H9 (cell line): ENCODE measurements at regions not wholly inside any gene's neighbourhood (a gene's known extent, or its start where the extent isn't known, plus 50 kb on each side); places are given as distances from the start of the nearest gene placed in this dataset.

ENCODE experiments used
- DNase-seq: peaks from one replicate; pipeline ENCODE4 v3.0.0-alpha.2; 2017
- H2AFZ ChIP-seq: one replicate; pipeline ENCODE4 v1.6.1; 2013; ENCODE audit warnings: mild to moderate bottlenecking, low read length, control low read depth, moderate library complexity
- H2AK5ac ChIP-seq: 2 replicates; pipeline ENCODE4 v1.6.1; 2013; ENCODE audit warnings: low read length, control low read depth, mixed read lengths; ENCODE audit not compliant: insufficient read length
- H2BK120ac ChIP-seq: one replicate; pipeline ENCODE4 v1.6.1; 2013; ENCODE audit warnings: low read depth, mild to moderate bottlenecking, low read length, control low read depth, inconsistent platforms; ENCODE audit not compliant: poor library complexity, severe bottlenecking
- H2BK12ac ChIP-seq: 2 replicates; pipeline ENCODE4 v1.6.1; 2013; ENCODE audit warnings: low read length, control low read depth, mixed read lengths, low read depth; ENCODE audit not compliant: insufficient read length
- H2BK15ac ChIP-seq: 2 replicates; pipeline ENCODE4 v1.6.1; 2013; ENCODE audit warnings: low read depth, low read length, control low read depth
- H2BK20ac ChIP-seq: one replicate; pipeline ENCODE4 v1.6.1; 2013; ENCODE audit warnings: low read depth, mild to moderate bottlenecking, low read length, control low read depth, inconsistent platforms; ENCODE audit not compliant: poor library complexity, severe bottlenecking
- H2BK5ac ChIP-seq: 2 replicates; pipeline ENCODE4 v1.6.1; 2013; ENCODE audit warnings: low read length, control low read depth, mixed read lengths; ENCODE audit not compliant: insufficient read length
- H3K14ac ChIP-seq: 2 replicates; pipeline ENCODE4 v1.6.1; 2013; ENCODE audit warnings: low read length, control low read depth; ENCODE audit not compliant: insufficient read depth
- H3K18ac ChIP-seq: 2 replicates; pipeline ENCODE4 v1.6.1; 2013; ENCODE audit warnings: low read depth, mild to moderate bottlenecking, mixed read lengths, low read length, control low read depth; ENCODE audit not compliant: insufficient read length
- H3K23ac ChIP-seq: 2 replicates; pipeline ENCODE4 v1.6.1; 2013; ENCODE audit warnings: low read length, control low read depth, mixed read lengths, low read depth; ENCODE audit not compliant: insufficient read length
- H3K23me2 ChIP-seq: 2 replicates; pipeline ENCODE4 v1.6.1; 2013; ENCODE audit warnings: low read depth, mild to moderate bottlenecking, mixed read lengths, low read length, control low read depth; ENCODE audit not compliant: insufficient read length, poor library complexity, severe bottlenecking
- H3K27ac ChIP-seq: 2 replicates; pipeline ENCODE4 v1.5.1; 2013; ENCODE audit warnings: low read length, control low read depth, mixed read lengths, low read depth; ENCODE audit not compliant: insufficient read length
- H3K27me3 ChIP-seq: 2 replicates; pipeline ENCODE4 v1.6.1; 2013; ENCODE audit warnings: low read length, control low read depth, inconsistent platforms; ENCODE audit not compliant: insufficient read depth
- H3K4ac ChIP-seq: 2 replicates; pipeline ENCODE4 v1.6.1; 2013; ENCODE audit warnings: low read depth, mild to moderate bottlenecking, control low read depth, inconsistent platforms, low read length, moderate library complexity
- H3K4me1 ChIP-seq: 2 replicates; pipeline ENCODE4 v1.6.1; 2013; ENCODE audit warnings: low read length, control low read depth, inconsistent platforms; ENCODE audit not compliant: insufficient read depth
- H3K4me2 ChIP-seq: 2 replicates; pipeline ENCODE4 v1.6.1; 2013; ENCODE audit warnings: low read length, control low read depth, mixed read lengths; ENCODE audit not compliant: insufficient read length, insufficient read depth
- H3K56ac ChIP-seq: 2 replicates; pipeline ENCODE4 v1.6.1; 2013; ENCODE audit warnings: low read depth, mild to moderate bottlenecking, mixed read lengths, low read length, control low read depth; ENCODE audit not compliant: insufficient read length
- H3K79me1 ChIP-seq: 2 replicates; pipeline ENCODE4 v1.6.1; 2013; ENCODE audit warnings: low read depth, mild to moderate bottlenecking, moderate library complexity, low read length, control low read depth, inconsistent platforms; ENCODE audit not compliant: insufficient read depth, poor library complexity, severe bottlenecking
- H3K79me2 ChIP-seq: 2 replicates; pipeline ENCODE4 v1.6.1; 2013; ENCODE audit warnings: low read length, control low read depth, inconsistent platforms; ENCODE audit not compliant: insufficient read depth
- H3K9ac ChIP-seq: 2 replicates; pipeline ENCODE4 v1.6.1; 2013; ENCODE audit warnings: low read length, control low read depth, mixed read lengths; ENCODE audit not compliant: insufficient read length; ENCODE audit errors: extremely low read depth
- H3K9me3 ChIP-seq: one replicate; pipeline ENCODE4 v1.6.1; 2013; ENCODE audit warnings: low read depth, low read length, inconsistent platforms; ENCODE audit not compliant: control insufficient read depth
- H3T11ph ChIP-seq: one replicate; pipeline ENCODE4 v1.6.1; 2013; ENCODE audit warnings: mild to moderate bottlenecking, low read length, control low read depth, inconsistent platforms
- H4K20me1 ChIP-seq: one replicate; pipeline ENCODE4 v1.6.1; 2013; ENCODE audit not compliant: control insufficient read depth, insufficient read length, insufficient read depth
- H4K5ac ChIP-seq: 2 replicates; pipeline ENCODE4 v1.6.1; 2013; ENCODE audit warnings: low read depth, mild to moderate bottlenecking, mixed read lengths, low read length, control low read depth; ENCODE audit not compliant: insufficient read length
- H4K8ac ChIP-seq: replicated peaks from 2 replicates; pipeline ENCODE4 v1.6.1; 2013; ENCODE audit warnings: low read length, control low read depth, mixed read lengths, low read depth; ENCODE audit not compliant: insufficient read length
- H4K91ac ChIP-seq: 2 replicates; pipeline ENCODE4 v1.6.1; 2013; ENCODE audit warnings: low read depth, mild to moderate bottlenecking, moderate library complexity, mixed read lengths, low read length, control low read depth; ENCODE audit not compliant: insufficient read length
- H3K27ac Mint-ChIP-seq, 3 experiments: 2 replicates in 2 of 3; 3 replicates in 1 of 3; pipeline ENCODE4 v1.8.0; 2020 to 2021; ENCODE audit warnings: mixed read lengths in 3 of 3, mild to moderate bottlenecking in 1 of 3, moderate library complexity in 1 of 3
- H3K27me3 Mint-ChIP-seq: 2 replicates; pipeline ENCODE4 v1.8.0; 2021; ENCODE audit warnings: low read depth, mild to moderate bottlenecking, moderate library complexity, mixed read lengths
- H3K36me3 Mint-ChIP-seq, 3 experiments: 2 replicates in 2 of 3; 3 replicates in 1 of 3; pipeline ENCODE4 v1.8.0; 2020 to 2021; ENCODE audit warnings: low read depth in 3 of 3, mixed read lengths in 3 of 3; ENCODE audit not compliant: insufficient read depth in 1 of 3
- H3K4me1 Mint-ChIP-seq, 2 experiments: 2 replicates each; pipeline ENCODE4 v1.8.0; 2020; ENCODE audit warnings: mixed read lengths in 2 of 2
- H3K4me3 Mint-ChIP-seq, 2 experiments: 2 replicates in 1 of 2; 3 replicates in 1 of 2; pipeline ENCODE4 v1.8.0; 2020 to 2021; ENCODE audit warnings: mild to moderate bottlenecking in 2 of 2, mixed read lengths in 2 of 2, moderate library complexity in 1 of 2
- H3K9me3 Mint-ChIP-seq, 2 experiments: 2 replicates in 1 of 2; 3 replicates in 1 of 2; pipeline ENCODE4 v1.8.0; 2020; ENCODE audit warnings: mild to moderate bottlenecking in 2 of 2, mixed read lengths in 2 of 2, moderate library complexity in 1 of 2
- CTCF ChIP-seq: fragments of 200-600 bp; sonication (generic); conservative IDR thresholded peaks from 3 replicates; pipeline ENCODE4 v1.8.0; 2021; ENCODE audit warnings: antibody characterized with exemption, mild to moderate bottlenecking
- WGBS: extraction: QIAGEN DNeasy Blood & Tissue Kit; methylation state at CpG from one replicate; pipeline ENCODE4 v1.1.7; 2013; ENCODE audit warnings: missing lambda C conversion rate, low lambda C conversion rate, mixed read lengths; ENCODE audit not compliant: insufficient read length; ENCODE audit errors: extremely low coverage; 5-methylcytosine and 5-hydroxymethylcytosine counted together

GRCh38 chr6:94751641-94752329, 825.5 kb upstream of the MANEA start:
- Histone ChIP-seq H2BK5ac (no peak overlapping the region), H3K79me1 (no peaks in the 10 kb centered on the region), H3K9ac (no peak overlapping the region), H4K91ac (no peak overlapping the region), H3K9me3 (no peaks in the 10 kb centered on the region), H3K23me2 (no peaks in the 10 kb centered on the region), H4K8ac (no peak overlapping the region), H2BK15ac (no peak overlapping the region), H3K79me2 (no peaks in the 10 kb centered on the region), H2BK20ac (no peak overlapping the region), H3K56ac (no peak overlapping the region), H3K4me2 (no peak overlapping the region), H3K14ac (no peak overlapping the region), H3K18ac (no peak overlapping the region), H2AK5ac (no peak overlapping the region), H3K23ac (no peak overlapping the region), H3K4ac (no peak overlapping the region), H4K5ac (no peak overlapping the region), H2AFZ (no peak overlapping the region), H2BK120ac (no peak overlapping the region), H2BK12ac (no peak overlapping the region), H3K4me1 (no peaks in the 10 kb centered on the region), H3K27ac (no peak overlapping the region), H4K20me1 (no peaks in the 10 kb centered on the region), H3K27me3 (no peaks in the 10 kb centered on the region), H3T11ph (no peak overlapping the region)
- Mint-ChIP-seq H3K36me3 (peaks cover 0 to 9% (median 0%) of the 10 kb centered on the region in 3 experiments; a peak in 3 of 7 replicates), H3K27ac (no peak overlapping the region), H3K4me1 (no peaks in the 10 kb centered on the region), H3K27me3 (no peaks in the 10 kb centered on the region), H3K9me3 (peaks cover 4 to 13% of the 10 kb centered on the region in 2 experiments; a peak in 4 of 5 replicates), H3K4me3 (no peak overlapping the region)
- no peak for TF ChIP-seq CTCF
- no CpG with 5 or more reads among the region's 3 CpGs for WGBS
- DNase-seq: no peak
